ENCODE measurements at regions not wholly inside any gene's neighbourhood (a gene's known extent, or its start where the extent isn't known, plus 50 kb on each side); places are given as distances from the start of the nearest gene placed in this dataset.

DNA sequence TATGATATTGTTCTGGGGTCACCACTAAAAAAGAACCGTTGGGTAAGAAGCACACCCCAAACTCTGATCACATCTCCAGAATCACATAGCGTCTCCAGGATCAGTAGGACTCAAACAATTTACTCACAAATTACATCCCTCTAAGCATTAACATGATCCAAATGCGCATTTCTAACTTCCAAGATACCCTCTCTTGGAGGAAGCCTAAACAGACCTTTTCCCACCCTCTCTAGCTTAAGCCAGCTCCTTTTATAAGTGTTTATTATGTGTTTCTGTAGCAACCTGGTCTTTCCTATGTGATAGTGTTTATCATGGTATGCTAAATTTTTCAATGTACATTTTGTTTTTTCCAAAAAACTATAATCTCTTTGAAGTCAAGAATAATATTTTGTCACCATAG is 1846.5 kb downstream of the OLFM4 start:
- TF ChIP-seq CTCF (tag by site-specific recombination; IDR thresholded peaks at IDR 0.05): no peak
- no peak for TF ChIP-seq REST (tag by site-specific recombination; IDR thresholded peaks at IDR 0.05)
- no peak for TF ChIP-seq ZNF221 (tag by site-specific recombination; IDR thresholded peaks at IDR 0.05; ENCODE audit: borderline replicate concordance)
